SK-N-SH (cell line): ENCODE measurements at regions not wholly inside any gene's neighbourhood (a gene's known extent, or its start where the extent isn't known, plus 50 kb on each side); places are given as distances from the start of the nearest gene placed in this dataset.

ENCODE experiments used
- CHD2 ChIP-seq: fragments of 150-350 bp; IDR thresholded peaks from 2 replicates; pipeline ENCODE4 v1.6.1; 2018; ENCODE audit warnings: low read length; ENCODE audit not compliant: partially characterized antibody
- CTCF ChIP-seq: fragments of 200-600 bp; sonication (generic); IDR thresholded peaks from 2 replicates; pipeline ENCODE4 v1.6.1; 2017; ENCODE audit warnings: antibody characterized with exemption, mild to moderate bottlenecking, moderate library complexity
- EP300 ChIP-seq, 2 experiments: IDR thresholded peaks; 2 replicates each; pipeline versions ENCODE4 v1.4.0 to v1.6.1; 2012; ENCODE audit warnings: borderline replicate concordance in 1 of 2, low read depth in 1 of 2, low read length in 1 of 2
- MAX ChIP-seq: IDR thresholded peaks from 2 replicates; pipeline ENCODE4 v1.4.0; 2012; ENCODE audit warnings: low read depth
- MEF2A ChIP-seq: IDR thresholded peaks from 2 replicates; pipeline ENCODE4 v1.4.0; 2012; ENCODE audit warnings: low read depth, borderline replicate concordance
- MXI1 ChIP-seq: IDR thresholded peaks from 2 replicates; pipeline ENCODE4 v1.6.1; 2012; ENCODE audit warnings: mild to moderate bottlenecking, low read depth, low read length, improper control_type of control experiment
- POLR2AphosphoS5 ChIP-seq: IDR thresholded peaks from 2 replicates; pipeline ENCODE4 v1.6.1; 2012; ENCODE audit warnings: low read depth, low read length
- RAD21 ChIP-seq: IDR thresholded peaks from 2 replicates; pipeline ENCODE4 v1.6.1; 2012; ENCODE audit warnings: mild to moderate bottlenecking, low read length
- RFX5 ChIP-seq: IDR thresholded peaks from 2 replicates; pipeline ENCODE4 v1.6.1; 2012; ENCODE audit warnings: mild to moderate bottlenecking, improper control_type of control experiment, low read length
- SIN3A ChIP-seq: IDR thresholded peaks from 2 replicates; pipeline ENCODE4 v1.6.1; 2012; ENCODE audit warnings: low read depth, mild to moderate bottlenecking, low read length, moderate library complexity, borderline replicate concordance
- SMC3 ChIP-seq: IDR thresholded peaks from 2 replicates; pipeline ENCODE4 v1.6.1; 2012; ENCODE audit warnings: low read depth, low read length, improper control_type of control experiment
- TEAD4 ChIP-seq: IDR thresholded peaks from 2 replicates; pipeline ENCODE4 v1.4.0; 2012; ENCODE audit warnings: mild to moderate bottlenecking, borderline replicate concordance; ENCODE audit not compliant: insufficient read depth
- USF1 ChIP-seq: IDR thresholded peaks from 2 replicates; pipeline ENCODE4 v1.4.0; 2012; ENCODE audit warnings: low read depth, borderline replicate concordance
- YY1 ChIP-seq: IDR thresholded peaks from 2 replicates; pipeline ENCODE4 v1.4.0; 2012; ENCODE audit warnings: low read depth, mild to moderate bottlenecking

DNA sequence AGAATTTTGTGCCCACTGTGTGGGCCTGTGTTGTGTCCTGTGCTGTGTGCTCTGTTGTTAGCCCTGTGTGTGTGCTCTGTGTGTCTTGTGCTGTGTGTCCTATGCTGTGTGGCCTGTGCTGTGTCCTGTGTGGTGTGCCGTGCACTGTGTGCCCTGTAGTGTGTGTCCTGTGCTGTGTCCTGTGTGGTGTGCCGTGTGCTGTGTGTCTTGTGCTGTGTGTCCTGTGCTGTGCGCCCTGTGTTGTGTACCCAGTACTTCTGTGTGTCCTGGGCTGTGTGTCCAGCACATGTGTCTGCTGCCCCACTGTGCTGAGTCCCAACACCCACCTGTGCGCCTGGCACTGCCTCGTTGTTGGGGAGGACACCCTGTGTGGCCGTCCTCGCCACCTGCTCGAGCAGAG lies 53.2 kb upstream of the CHRNA7 start:
- TF ChIP-seq MXI1, result no peak
- TF ChIP-seq CTCF, result no peak
- TF ChIP-seq MAX, result no peak
- no peak for TF ChIP-seq MEF2A
- no peak for TF ChIP-seq SMC3
- TF ChIP-seq POLR2AphosphoS5, result no peak
- no peak for TF ChIP-seq TEAD4
- TF ChIP-seq RAD21, result no peak
- TF ChIP-seq YY1, result no peak
- no peak for TF ChIP-seq EP300 (IDR thresholded peaks at IDR 0.05; ENCODE audit: borderline replicate concordance in 1 of 2, low read depth in 1 of 2, low read length in 1 of 2)
- no peak for TF ChIP-seq USF1
- TF ChIP-seq RFX5, result no peak
- TF ChIP-seq CHD2, result no peak
- no peak for TF ChIP-seq SIN3A
